ENCODE measurements at regions not wholly inside any gene's neighbourhood (a gene's known extent, or its start where the extent isn't known, plus 50 kb on each side); places are given as distances from the start of the nearest gene placed in this dataset.

- DNase-seq (ENCODE audit: low spot score in 2 of 2), result no peak
- no peak for FAIRE-seq
Observed at GRCh38 chr4:16382571-16382970, 156.3 kb upstream of the TAPT1 start.

- FAIRE-seq, result no peak
- DNase-seq (ENCODE audit: low spot score in 2 of 2), result no peak
Observed at GRCh38 chr4:16377887-16378286, 151.6 kb upstream of the TAPT1 start.

DNA sequence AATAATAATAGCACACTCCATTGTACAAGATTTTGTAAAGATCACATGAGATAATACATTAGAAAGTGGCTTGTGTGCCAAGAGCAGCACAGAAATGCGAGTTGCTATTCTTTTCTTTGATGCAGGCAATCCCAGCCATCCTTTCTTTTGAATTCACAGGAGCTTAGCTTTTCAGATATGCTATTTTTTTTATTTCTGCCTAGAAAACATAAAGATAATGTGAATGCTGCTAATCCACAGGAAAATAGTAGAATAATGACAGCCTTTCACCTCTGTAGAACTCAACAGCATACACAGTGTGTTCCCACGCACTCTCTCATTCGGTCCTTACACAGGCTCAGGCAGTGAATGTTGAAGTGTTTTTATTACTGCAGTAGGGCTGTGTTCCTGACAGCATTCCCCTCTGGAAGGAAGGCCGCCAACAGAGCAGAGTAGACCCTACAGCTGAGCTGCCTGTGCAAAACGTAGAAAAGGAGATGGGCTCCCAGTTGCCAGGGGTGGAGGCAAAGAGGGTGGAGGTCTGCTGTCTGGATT is 138.8 kb upstream of the TAPT1 start:
- no peak for FAIRE-seq
- no peak for DNase-seq (ENCODE audit: low spot score in 2 of 2)

DNA sequence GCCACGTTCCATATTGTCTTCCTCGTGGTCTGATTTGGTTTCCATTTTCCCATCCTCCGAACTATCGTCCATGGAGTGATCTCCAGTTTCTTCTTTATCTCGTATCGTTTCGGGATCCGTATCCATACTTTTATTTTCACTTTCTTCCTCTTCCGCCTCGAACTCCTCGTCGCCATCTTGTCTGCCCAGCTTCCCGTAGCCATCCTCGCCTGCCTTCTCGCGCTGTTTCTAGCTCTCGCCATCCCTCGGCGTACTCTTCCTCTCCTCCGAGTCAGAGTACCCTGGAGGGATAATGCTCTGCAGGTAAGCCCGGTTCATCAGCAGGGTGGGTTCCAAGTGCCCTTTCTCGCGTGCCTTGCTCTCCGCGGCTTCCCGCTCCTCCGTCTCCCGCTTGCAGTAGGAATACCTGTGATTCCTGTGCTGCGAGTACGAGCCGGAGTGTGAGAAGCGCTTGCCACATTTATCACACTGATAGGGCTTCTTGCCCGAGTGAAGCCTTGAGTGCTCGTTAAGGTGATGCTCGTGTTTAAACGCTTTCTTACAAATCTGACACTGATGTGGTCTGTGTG is 134.5 kb upstream of the TAPT1 start:
- no peak for DNase-seq (ENCODE audit: low spot score in 2 of 2)
- FAIRE-seq, result no peak

DNA sequence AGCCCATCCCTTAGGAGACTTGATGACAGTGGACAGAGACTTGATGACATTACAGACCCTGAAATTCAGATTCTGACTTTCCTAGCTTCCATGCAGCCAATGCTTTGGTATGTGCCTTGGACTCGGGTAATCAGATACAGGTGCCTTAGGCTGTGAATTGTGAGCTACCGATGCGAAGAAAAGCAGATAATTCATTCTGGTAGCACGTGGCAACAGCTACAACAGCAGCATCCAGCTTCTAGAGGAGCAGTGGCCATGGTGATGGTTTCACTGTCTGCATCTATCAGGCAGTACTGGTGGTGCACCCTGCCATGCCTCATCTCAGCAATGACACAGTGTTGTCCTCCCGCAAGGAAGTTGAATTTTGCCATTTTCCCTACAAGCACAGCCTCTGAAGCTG is 126.9 kb upstream of the TAPT1 start:
- no peak for FAIRE-seq
- DNase-seq (ENCODE audit: low spot score in 2 of 2), result no peak

DNA sequence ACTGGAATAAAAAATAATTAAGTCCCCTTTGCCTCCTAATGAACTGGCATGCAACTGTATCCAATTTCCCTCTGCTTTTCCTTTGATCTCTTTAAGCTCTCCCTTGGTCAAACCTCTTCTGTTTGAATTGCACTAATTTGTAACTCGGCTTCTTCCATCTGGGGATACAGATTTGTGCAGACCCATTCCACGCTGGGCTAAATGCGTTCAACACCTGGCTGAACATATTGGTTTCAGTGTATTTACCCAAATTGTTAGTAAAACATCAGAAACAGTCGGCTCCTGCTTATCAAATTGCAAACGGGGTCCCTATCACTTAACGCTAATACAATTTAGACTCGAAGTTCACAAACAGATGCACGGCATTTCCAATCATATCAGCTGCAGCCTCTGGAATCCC is 124.9 kb upstream of the TAPT1 start:
- DNase-seq (ENCODE audit: low spot score in 2 of 2) (no peak), FAIRE-seq (no peak)

- FAIRE-seq, result no peak
- no peak for DNase-seq (ENCODE audit: low spot score in 2 of 2)
Observed at GRCh38 chr4:16344853-16345252, 118.6 kb upstream of the TAPT1 start.

- FAIRE-seq (no peak), DNase-seq (ENCODE audit: low spot score in 2 of 2) (no peak)
Observed at GRCh38 chr4:16337936-16338335, 111.7 kb upstream of the TAPT1 start.

- DNase-seq (ENCODE audit: low spot score in 2 of 2), result no peak
- FAIRE-seq, result no peak
Observed at GRCh38 chr4:16334601-16335000, 108.3 kb upstream of the TAPT1 start.

GRCh38 chr4:16329797-16330134 is 103.5 kb upstream of the TAPT1 start:
- no peak for DNase-seq (ENCODE audit: low spot score in 2 of 2)
- FAIRE-seq, result no peak

DNA sequence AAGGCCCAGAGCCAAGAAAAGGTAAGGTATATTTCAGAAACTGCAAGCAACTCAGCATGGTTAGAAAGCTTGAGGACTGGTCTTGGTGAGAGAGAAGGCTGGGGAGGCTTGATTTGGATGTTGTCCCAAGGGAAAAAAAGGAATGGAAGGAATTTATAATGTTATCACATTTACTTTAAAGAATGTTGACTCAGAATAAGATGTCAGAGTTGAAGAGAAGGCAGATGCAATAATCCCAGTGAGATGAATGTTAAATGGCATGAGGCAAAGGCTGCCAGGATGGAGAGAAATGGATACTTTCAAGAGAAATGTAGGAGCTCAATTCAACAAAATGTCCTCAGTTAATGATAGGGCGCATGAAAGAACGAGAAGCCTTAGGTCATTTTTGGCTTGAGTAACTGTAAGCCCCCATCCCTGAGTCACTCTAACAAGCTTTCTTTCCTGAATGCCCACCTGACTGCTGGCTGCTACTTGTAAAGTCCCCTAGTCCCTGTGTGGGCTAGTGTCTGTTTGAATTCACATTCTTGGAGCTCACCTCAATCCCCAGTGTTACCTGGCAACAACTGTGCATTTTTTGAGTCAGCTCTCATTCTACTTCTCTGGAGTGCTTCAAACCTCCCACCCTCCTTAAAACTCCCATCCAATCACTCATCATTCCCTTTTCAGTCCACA is 103.0 kb upstream of the TAPT1 start:
- no peak for DNase-seq (ENCODE audit: low spot score in 2 of 2)
- no peak for FAIRE-seq

- FAIRE-seq (no peak), DNase-seq (ENCODE audit: low spot score in 2 of 2) (no peak)
Observed at GRCh38 chr4:16322183-16322582, 95.9 kb upstream of the TAPT1 start.

- FAIRE-seq (no peak), DNase-seq (ENCODE audit: low spot score in 2 of 2) (no peak)
Observed at GRCh38 chr4:16315456-16315855, 89.2 kb upstream of the TAPT1 start.

DNA sequence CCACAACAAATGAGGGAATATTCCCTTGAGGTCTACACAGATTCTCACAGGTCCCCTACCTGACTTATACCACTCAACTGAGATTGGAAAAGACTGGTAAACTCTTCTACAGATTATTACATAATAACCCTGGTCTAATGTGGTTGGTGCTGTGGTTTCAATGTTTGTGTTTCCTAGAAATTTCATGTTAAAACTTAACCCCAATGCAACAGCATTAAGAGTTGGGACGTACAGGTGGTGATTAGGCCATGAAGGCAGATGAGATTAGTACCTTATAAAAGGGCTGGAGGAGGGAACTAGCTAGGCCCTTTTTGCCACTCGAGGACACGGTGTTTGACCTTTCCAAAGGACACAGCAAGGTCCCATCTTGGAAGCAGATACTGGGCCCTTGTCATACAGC is 84.3 kb upstream of the TAPT1 start:
- FAIRE-seq, result no peak
- no peak for DNase-seq (ENCODE audit: low spot score in 2 of 2)

GRCh38 chr4:16302648-16303047 is 76.4 kb upstream of the TAPT1 start:
- FAIRE-seq (no peak), DNase-seq (ENCODE audit: low spot score in 2 of 2) (no peak)

DNA sequence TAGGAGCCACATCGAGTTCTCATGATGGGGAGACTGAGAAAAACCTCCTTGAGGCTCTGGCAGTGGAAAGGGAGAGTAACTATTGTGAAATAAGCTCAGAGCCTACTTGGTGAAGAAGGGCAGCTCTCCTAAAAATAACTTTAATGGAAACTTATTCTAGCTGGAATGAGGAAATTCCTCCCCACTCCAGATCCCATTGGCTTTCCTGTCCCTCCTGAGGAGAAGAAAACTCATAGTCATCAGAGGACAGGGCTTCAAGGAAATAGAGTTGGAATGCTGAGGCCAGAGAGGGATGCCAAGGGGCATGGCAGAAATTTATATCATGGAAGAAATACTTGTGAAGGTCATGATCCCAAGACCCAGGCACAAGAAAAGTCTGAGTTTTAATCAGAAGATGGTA is 70.7 kb upstream of the TAPT1 start:
- FAIRE-seq, result no peak
- no peak for DNase-seq (ENCODE audit: low spot score in 2 of 2)

- DNase-seq (ENCODE audit: low spot score in 2 of 2) (no peak), FAIRE-seq (no peak)
Observed at GRCh38 chr4:16294455-16294854, 68.2 kb upstream of the TAPT1 start.

DNA sequence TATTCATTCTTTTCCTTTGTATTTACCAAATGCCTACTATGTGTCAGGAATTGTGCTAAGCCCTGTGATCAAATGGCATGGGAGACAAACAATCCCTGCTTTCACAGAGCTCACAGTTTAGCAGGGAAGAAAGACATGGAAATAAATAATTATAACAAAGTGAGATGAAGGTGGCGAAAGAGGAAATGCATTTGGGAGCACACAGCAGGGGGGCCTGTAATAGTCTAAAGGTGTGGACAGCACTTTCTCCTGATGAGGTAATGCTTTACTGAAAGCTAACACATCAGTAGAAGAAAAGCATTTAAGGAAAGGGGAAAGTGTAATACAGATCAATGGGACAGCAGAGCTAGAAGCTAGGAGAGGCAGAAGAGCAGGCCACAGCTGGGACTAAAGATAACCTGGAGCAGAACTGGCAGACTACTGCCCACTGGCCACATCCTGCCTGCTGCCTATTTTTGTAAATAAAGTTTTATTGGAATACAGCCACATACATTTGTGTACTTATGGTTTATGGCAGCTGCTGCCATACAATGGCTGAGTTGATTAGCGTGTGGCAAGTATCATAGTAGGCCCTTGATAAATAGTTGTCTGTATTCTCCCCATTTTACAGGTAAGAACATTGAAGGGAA is 67.1 kb upstream of the TAPT1 start:
- DNase-seq (ENCODE audit: low spot score in 2 of 2), result no peak
- no peak for FAIRE-seq

DNA sequence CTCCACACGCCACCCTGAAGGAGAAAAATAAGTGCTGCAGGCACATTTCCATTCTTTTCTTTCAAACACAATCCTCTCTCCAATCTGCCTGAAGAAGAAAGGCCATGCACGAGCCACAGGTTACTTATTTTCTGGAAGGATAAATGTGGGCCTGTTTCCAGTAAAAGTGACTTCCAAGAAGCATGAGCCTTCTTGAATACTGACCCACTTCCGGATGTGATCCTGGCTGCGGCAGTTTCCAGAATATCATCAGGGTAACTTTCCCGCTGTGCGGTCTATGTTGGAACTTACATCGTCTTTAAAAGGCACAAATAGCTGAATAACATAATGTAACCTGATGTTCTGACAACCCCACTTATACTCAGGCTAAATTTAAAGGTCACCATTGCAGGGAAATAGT is 66.3 kb upstream of the TAPT1 start:
- DNase-seq (ENCODE audit: low spot score in 2 of 2) (no peak), FAIRE-seq (no peak)

GRCh38 chr4:16290681-16291420 is 64.6 kb upstream of the TAPT1 start:
- DNase-seq (ENCODE audit: low spot score in 2 of 2) (no peak), FAIRE-seq (no peak)

DNA sequence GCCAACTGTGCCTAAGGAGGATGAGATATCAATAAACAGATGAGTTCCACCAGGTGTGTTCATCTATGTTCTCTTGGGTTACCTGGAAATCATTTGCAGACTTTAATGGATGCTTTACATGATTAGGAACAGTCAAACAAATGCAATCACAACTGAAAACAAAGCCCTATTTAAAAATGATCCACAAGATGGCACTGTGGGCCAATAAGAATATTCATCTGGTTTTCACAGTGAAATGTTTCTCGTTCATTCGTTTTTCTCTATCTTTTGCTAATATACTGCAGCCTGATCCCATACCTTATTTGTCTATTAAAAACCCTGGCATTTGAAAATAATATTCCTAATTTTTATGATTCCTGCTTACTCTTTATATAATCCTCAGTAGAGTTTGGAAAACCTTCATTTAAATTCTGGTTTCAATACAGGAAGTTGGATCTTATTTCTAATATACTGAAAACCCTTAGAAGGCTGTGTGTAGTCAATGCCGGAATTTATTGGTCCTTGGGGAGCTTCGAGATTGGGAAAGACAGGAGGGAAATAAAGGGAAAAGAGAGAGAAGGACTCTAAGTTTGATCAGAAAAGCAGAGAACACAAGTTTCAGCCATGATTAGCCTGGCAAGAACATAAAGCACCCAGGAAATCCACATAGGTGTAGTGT is 63.8 kb upstream of the TAPT1 start:
- FAIRE-seq, result peak; percentile 37
- peak; percentile 12 to 44 for DNase-seq (ENCODE audit: low spot score in 2 of 2)

All from frontal cortex (tissue), 3 donors.